HCT116 (cell line): ENCODE measurements at regions not wholly inside any gene's neighbourhood (a gene's known extent, or its start where the extent isn't known, plus 50 kb on each side); places are given as distances from the start of the nearest gene placed in this dataset.

Source experiments
- ATAC-seq: fragments of 200-7000 bp; cut with Tn5 transposase; 2 replicates; pipeline ENCODE4 v1.9.1; 2020; ENCODE audit warnings: mild to moderate bottlenecking, moderate library complexity
- BruUV-seq: library from RNA; stranded (reverse); fragments of 400-500 nt; replicated peaks from 2 replicates; lab custom pipeline; 2021; lab: Mats Ljungman, UMichigan
- CTCF ChIA-PET: fragments of 300-600 bp; sonication (Branson Sonifier 250); formaldehyde crosslinking; loops from one replicate; lab custom pipeline; 2021; ENCODE audit warnings: antibody characterized with exemption; lab: Charles Lee
- POLR2A ChIA-PET: fragments of 300-600, 350-600 bp; sonication (Branson Sonifier 250); formaldehyde crosslinking; loops from one replicate; lab custom pipeline; 2021; ENCODE audit warnings: antibody characterized with exemption; lab: Charles Lee
- RAD21 ChIA-PET, 2 experiments: fragments of 300-600 bp; sonication (Branson Sonifier 250); formaldehyde crosslinking; loops; one replicate each; lab custom pipeline; 2023; ENCODE audit warnings: low total read pairs in 2 of 2; ENCODE audit not compliant: uncharacterized antibody in 2 of 2, unreplicated experiment in 2 of 2, low non-redundant PET in 1 of 2; lab: Charles Lee
- DNase-seq: peaks from one replicate; pipeline ENCODE4 v3.0.0-alpha.2; 2010; ENCODE audit warnings: low read depth, low spot score
- H2AFZ ChIP-seq: fragments of 200-600 bp; shearing (Covaris generic), sonication (generic); 2 replicates; pipeline ENCODE4 v1.6.1; 2017; ENCODE audit warnings: low read depth, mixed run types, mixed read lengths, antibody characterized with exemption, low read length; ENCODE audit not compliant: poor library complexity, severe bottlenecking
- H3K27ac ChIP-seq: 2 replicates; pipeline ENCODE4 v1.5.1; 2012; ENCODE audit warnings: low read depth, low read length
- H3K27me3 ChIP-seq: fragments of 200-600 bp; sonication (generic); 2 replicates; pipeline ENCODE4 v1.6.1; 2016; ENCODE audit warnings: mixed run types, low read length, mixed read lengths; ENCODE audit not compliant: insufficient read depth
- H3K36me3 ChIP-seq, 2 experiments: fragments of 200-500 bp in 1 of 2; fragments of 200-600 bp in 1 of 2; sonication (Bioruptor generic) in 1 of 2; sonication (generic) in 1 of 2; 2 replicates each; pipeline versions ENCODE4 v1.5.1 to v1.6.1; 2014 to 2016; ENCODE audit warnings: low read length in 2 of 2, inconsistent platforms in 1 of 2, mixed read lengths in 1 of 2, mixed run types in 1 of 2; ENCODE audit not compliant: insufficient read depth in 2 of 2, control insufficient read depth in 1 of 2
- H3K4me1 ChIP-seq, 2 experiments: fragments of 200-600 bp in 1 of 2; sonication (generic) in 1 of 2; 2 replicates each; pipeline versions ENCODE4 v1.5.1 to v1.6.1; 2012 to 2017; ENCODE audit warnings: low read length in 2 of 2, inconsistent platforms in 1 of 2, mild to moderate bottlenecking in 1 of 2, mixed read lengths in 1 of 2, mixed run types in 1 of 2, moderate library complexity in 1 of 2; ENCODE audit not compliant: insufficient read depth in 2 of 2, control insufficient read depth in 1 of 2
- H3K4me2 ChIP-seq: fragments of 200-600 bp; sonication (generic); 2 replicates; pipeline ENCODE4 v1.6.1; 2017; ENCODE audit warnings: mixed run types, low read length, mixed read lengths
- H3K4me3 ChIP-seq, 2 experiments: fragments of 200-600 bp in 1 of 2; sonication (generic) in 1 of 2; replicated peaks in 1 of 2; 2 replicates each; pipeline ENCODE4 v1.5.1; 2011 to 2016; ENCODE audit warnings: low read length in 2 of 2, control low read depth in 1 of 2, low read depth in 1 of 2, mild to moderate bottlenecking in 1 of 2, mixed read lengths in 1 of 2, mixed run types in 1 of 2
- H3K79me2 ChIP-seq: fragments of 200-600 bp; sonication (generic); 2 replicates; pipeline ENCODE4 v1.6.1; 2017; ENCODE audit warnings: mild to moderate bottlenecking, mixed run types, low read length, moderate library complexity, mixed read lengths; ENCODE audit not compliant: insufficient read depth
- H3K9ac ChIP-seq: fragments of 200-600 bp; sonication (generic); 2 replicates; pipeline ENCODE4 v1.6.1; 2016; ENCODE audit warnings: low read length, mixed read lengths
- H3K9me2 ChIP-seq: fragments of 200-600 bp; sonication (generic), shearing (Covaris generic); 2 replicates; pipeline ENCODE4 v1.6.1; 2017; ENCODE audit warnings: mixed run types, mild to moderate bottlenecking, moderate library complexity; ENCODE audit not compliant: insufficient read depth
- H3K9me3 ChIP-seq, 2 experiments: fragments of 200-500 bp in 1 of 2; fragments of 200-600 bp in 1 of 2; sonication (Bioruptor generic) in 1 of 2; sonication (generic) in 1 of 2; 2 replicates each; pipeline ENCODE4 v1.6.1; 2014 to 2017; ENCODE audit warnings: low read length in 2 of 2, mixed read lengths in 2 of 2, inconsistent platforms in 1 of 2, low read depth in 1 of 2, mild to moderate bottlenecking in 1 of 2, mixed run types in 1 of 2, moderate library complexity in 1 of 2; ENCODE audit not compliant: control insufficient read depth in 1 of 2, insufficient read depth in 1 of 2
- H4K20me1 ChIP-seq: fragments of 200-600 bp; sonication (generic), shearing (Covaris generic); 2 replicates; pipeline ENCODE4 v1.6.1; 2017; ENCODE audit warnings: mixed run types, mild to moderate bottlenecking, moderate library complexity; ENCODE audit not compliant: insufficient read depth
- ATF3 ChIP-seq: IDR thresholded peaks from 2 replicates; pipeline ENCODE4 v1.6.1; 2012
- CBX3 ChIP-seq: IDR thresholded peaks from 2 replicates; pipeline ENCODE4 v1.6.1; 2012; ENCODE audit warnings: low read depth
- CEBPB ChIP-seq: IDR thresholded peaks from 2 replicates; pipeline ENCODE4 v1.6.1; 2012; ENCODE audit warnings: low read depth
- CTCF ChIP-seq, 3 experiments: fragments of 200-600 bp in 1 of 3; sonication (generic) in 1 of 3; IDR thresholded peaks in 2 of 3; conservative IDR thresholded peaks in 1 of 3; 2 replicates each; pipeline ENCODE4 v1.5.1; 2012 to 2017; ENCODE audit warnings: low read depth in 2 of 3, low read length in 2 of 3, antibody characterized with exemption in 1 of 3, borderline replicate concordance in 1 of 3, control low read depth in 1 of 3, mild to moderate bottlenecking in 1 of 3, mixed read lengths in 1 of 3, mixed run types in 1 of 3, moderate library complexity in 1 of 3; ENCODE audit not compliant: insufficient read depth in 1 of 3
- ELF1 ChIP-seq: IDR thresholded peaks from 2 replicates; pipeline ENCODE4 v1.6.1; 2012; ENCODE audit warnings: low read depth, borderline replicate concordance
- EZH2 ChIP-seq: fragments of 200-600 bp; sonication (generic); IDR thresholded peaks from 2 replicates; pipeline ENCODE4 v1.6.1; 2017; ENCODE audit warnings: antibody characterized with exemption, mixed run types
- FOSL1 ChIP-seq: IDR thresholded peaks from 2 replicates; pipeline ENCODE4 v1.6.1; 2012; ENCODE audit warnings: low read depth
- JUND ChIP-seq: IDR thresholded peaks from 2 replicates; pipeline ENCODE4 v1.6.1; 2012
- POLR2A ChIP-seq: IDR thresholded peaks from 2 replicates; pipeline ENCODE4 v1.7.0; 2011; ENCODE audit warnings: borderline replicate concordance; ENCODE audit not compliant: insufficient read depth, insufficient read length; ENCODE audit errors: extremely low read depth
- RAD21 ChIP-seq: IDR thresholded peaks from 2 replicates; pipeline ENCODE4 v1.6.1; 2012; ENCODE audit warnings: low read depth, mild to moderate bottlenecking
- REST ChIP-seq: IDR thresholded peaks from 2 replicates; pipeline ENCODE4 v1.6.1; 2012; ENCODE audit warnings: low read depth
- SP1 ChIP-seq: IDR thresholded peaks from 2 replicates; pipeline ENCODE4 v1.6.1; 2012; ENCODE audit warnings: low read depth
- YY1 ChIP-seq: IDR thresholded peaks from 2 replicates; pipeline ENCODE4 v1.6.1; 2011; ENCODE audit warnings: low read length, low read depth, moderate library complexity, mild to moderate bottlenecking; ENCODE audit not compliant: insufficient replicate concordance; ENCODE audit errors: extremely low read depth
- ZBTB33 ChIP-seq: IDR thresholded peaks from 2 replicates; pipeline ENCODE4 v1.6.1; 2011; ENCODE audit warnings: mild to moderate bottlenecking, low read length, moderate library complexity; ENCODE audit not compliant: insufficient replicate concordance; ENCODE audit errors: extremely low read depth
- ZFX ChIP-seq: fragments of 450-650 bp; IDR thresholded peaks from 2 replicates; pipeline ENCODE4 v1.6.1; 2017
- ZNF274 ChIP-seq: fragments of 200-500 bp; sonication (Bioruptor generic); IDR thresholded peaks from 2 replicates; pipeline ENCODE4 v1.6.1; 2014; ENCODE audit warnings: mild to moderate bottlenecking, low read depth, low read length, inconsistent platforms
- intact Hi-C: fragments of 100-400 bp; cut with micrococcal nuclease; formaldehyde crosslinking; loops from 2 replicates; pipeline ENCODE4 v1.10.0; 2022

DNA sequence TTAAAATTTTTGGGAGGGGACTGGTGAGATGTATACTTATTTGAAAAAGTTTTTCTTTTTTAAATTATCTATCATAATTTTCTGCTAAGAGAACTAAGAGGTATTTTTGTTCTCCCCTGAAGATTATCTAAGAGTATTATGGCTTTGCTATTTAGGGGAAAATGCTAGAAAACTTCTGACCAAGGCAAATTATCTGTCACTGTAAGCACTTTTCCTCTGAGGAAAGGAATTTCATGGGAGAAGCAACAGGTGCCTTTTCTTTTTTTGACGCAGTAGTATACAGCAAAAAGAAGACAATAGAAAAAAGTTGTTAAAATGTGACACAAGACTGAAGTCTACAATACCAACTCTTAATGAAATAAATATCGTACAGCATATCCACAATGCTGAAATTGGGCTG, 201.6 kb upstream of the NANOGP8 start:
- H3K36me3 ChIP-seq: no peaks in the 10 kb centered on the region
- no peaks in the 10 kb centered on the region for H3K9me3 ChIP-seq
- no peak overlapping the region for H3K9ac ChIP-seq
- DNase-seq: no peak
- H4K20me1 ChIP-seq: no peaks in the 10 kb centered on the region
- CTCF ChIA-PET: interaction anchor here (8.7 kb wide), 1 partner anchor 158 kb away, joined by 173 read pairs; no protein-coding TSS in a partner anchor
- H2AFZ ChIP-seq: no peak overlapping the region
- RAD21 ChIA-PET: interaction anchor here in 1 of 2 experiments (3.9 kb wide), 1 partner anchor 157 kb away, joined by 21 read pairs; no protein-coding TSS in a partner anchor
- H3K4me2 ChIP-seq: no peak overlapping the region
- TF ChIP-seq YY1 (no peak), SP1 (no peak), ZNF274 (no peak), CEBPB (no peak), CTCF (IDR thresholded peaks at IDR 0.05 in 2 of 3, conservative IDR thresholded peaks at IDR 0.05 in 1 of 3; ENCODE audit: borderline replicate concordance in 1 of 3, insufficient read depth in 1 of 3, low read depth in 2 of 3, low read length in 2 of 3) (no peak), JUND (no peak), CBX3 (no peak), ZFX (no peak), REST (no peak), RAD21 (no peak), EZH2 (no peak), POLR2A (no peak), ZBTB33 (no peak), ELF1 (no peak), FOSL1 (no peak), ATF3 (no peak)
- H3K79me2 ChIP-seq: no peaks in the 10 kb centered on the region
- no peaks in the 10 kb centered on the region for H3K27me3 ChIP-seq
- no peaks in the 10 kb centered on the region for H3K9me2 ChIP-seq
- no TSS peak for BruUV-seq
- ATAC-seq: no peak
- peaks cover 0 to 5% of the 10 kb centered on the region in 2 experiments; a peak in 3 of 4 replicates for H3K4me1 ChIP-seq
- intact Hi-C loops: loop anchor here (10.0 kb wide), 3 partner anchors 212 to 1838 kb away; no protein-coding TSS in a partner anchor
- H3K4me3 ChIP-seq: no peak overlapping the region
- POLR2A ChIA-PET: no interaction called here
- no peak overlapping the region for H3K27ac ChIP-seq
